DMS79 treated with DMSO at 0.1 percent for 48 hours (cell line): ENCODE measurements at regions not wholly inside any gene's neighbourhood (a gene's known extent, or its start where the extent isn't known, plus 50 kb on each side); places are given as distances from the start of the nearest gene placed in this dataset.
A peak's percentile ranks its signal among the peaks of the same experiment; 100 is the strongest.
"Not testable (repeated sequence)": the region's sequence is repeated elsewhere in the genome, so short reads cannot be mapped to it uniquely, and the experiment has no call there.

Experiments used
- DNase-seq: peaks from one replicate; lab custom pipeline; 2025; lab: John Stamatoyannopoulos, UW

DNA sequence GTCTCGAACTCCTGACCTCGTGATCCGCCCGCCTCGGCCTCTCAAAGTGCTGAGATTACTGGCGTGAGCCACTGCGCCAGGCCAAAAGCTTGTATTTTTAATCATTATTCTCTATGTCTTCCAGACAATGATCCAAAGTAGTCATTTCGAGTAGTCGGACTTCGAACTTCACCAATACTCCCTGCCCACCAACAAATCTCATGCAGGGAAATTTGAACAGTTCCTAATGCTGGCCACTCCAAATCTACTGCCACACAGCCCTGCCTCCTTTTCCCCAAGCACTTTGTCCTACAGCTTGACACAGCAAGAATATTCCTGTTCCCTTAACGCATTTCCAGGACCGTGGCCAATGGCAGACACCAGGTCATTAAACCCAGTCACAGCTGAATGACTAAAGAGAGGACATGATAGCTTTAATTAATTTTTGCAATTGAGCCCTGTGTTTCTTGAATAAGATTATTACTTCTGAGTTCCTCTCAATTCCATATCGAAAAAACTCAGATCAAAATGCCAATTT, 142.3 kb upstream of the NRP1 start:
- DNase-seq = peak; percentile 63

DNA sequence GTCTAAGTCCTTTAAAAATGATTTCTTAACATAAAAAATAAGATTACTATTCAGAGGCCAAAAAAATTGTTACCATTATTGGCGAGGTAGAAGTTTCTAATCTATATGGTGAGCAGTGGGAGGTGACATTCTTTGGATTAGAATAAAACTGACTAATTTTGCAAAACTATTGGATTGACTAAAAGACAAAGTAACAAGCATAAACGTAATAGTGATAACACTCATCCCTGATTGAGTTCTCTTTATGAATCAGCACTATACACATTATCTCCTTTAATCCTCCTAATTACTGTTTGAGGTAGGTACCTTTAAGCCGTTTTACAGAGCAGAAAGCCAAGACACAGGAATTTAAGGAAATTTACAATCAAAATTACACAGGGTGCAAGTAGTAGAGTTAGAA, 139.2 kb upstream of the NRP1 start:
- no peak for DNase-seq

DNA sequence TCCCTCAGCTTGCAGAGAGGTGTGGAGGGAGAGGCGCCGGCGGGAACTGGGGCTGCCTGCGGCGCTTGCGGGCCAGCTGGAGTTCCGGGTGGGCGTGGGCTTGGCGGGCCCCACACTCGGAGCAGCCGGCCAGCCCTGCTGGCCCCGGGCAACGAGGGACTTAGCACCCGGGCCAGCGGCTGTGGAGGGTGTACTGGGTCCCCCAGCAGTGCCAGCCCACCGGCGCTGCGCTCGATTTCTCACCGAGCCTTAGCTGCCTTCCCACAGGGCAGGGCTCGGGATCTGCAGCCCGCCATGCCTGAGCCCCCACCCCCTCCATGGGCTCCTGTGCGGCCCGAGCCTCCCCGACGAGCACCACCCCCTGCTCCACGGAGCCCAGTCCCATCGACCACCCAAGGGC, 133.5 kb upstream of the NRP1 start:
- not testable (repeated sequence) for DNase-seq

DNA sequence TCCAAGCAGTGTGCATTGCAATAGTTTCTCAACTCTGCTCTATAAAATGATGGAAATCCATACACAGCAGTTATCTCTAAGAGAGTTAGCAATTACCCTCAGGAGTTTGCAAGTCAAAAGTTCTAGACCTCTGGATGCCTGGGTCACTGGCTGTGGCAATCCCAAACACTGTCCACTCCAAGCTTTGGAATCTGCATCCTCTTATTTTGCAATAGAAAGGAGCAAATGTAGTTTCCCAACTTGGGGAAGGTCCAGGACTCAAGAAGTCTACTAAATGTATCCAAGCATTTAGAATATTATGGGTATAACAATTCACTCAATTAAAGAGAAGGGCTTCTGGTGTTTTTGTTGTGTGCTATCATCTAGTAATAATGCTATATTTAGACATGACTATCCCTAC, 131.3 kb upstream of the NRP1 start:
- no peak for DNase-seq

DNA sequence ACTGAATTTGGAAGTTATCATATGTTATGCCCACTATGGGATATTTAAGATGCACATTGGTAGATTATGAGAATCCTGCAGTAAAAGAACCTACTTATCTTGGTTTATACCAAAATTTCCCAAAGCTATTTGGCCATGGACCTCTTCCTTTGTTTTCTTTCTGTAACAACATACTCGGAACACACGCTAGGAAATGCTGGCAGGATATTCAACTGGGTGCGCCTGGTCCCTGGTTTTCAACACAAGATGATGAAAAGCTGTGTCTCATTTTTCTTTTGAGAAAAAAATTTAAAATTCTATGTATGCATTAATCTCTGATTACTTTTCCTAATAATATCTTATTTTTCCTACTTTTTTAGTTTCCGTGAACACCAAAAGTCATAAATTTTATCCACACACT, 128.5 kb upstream of the NRP1 start:
- DNase-seq = no peak

DNA sequence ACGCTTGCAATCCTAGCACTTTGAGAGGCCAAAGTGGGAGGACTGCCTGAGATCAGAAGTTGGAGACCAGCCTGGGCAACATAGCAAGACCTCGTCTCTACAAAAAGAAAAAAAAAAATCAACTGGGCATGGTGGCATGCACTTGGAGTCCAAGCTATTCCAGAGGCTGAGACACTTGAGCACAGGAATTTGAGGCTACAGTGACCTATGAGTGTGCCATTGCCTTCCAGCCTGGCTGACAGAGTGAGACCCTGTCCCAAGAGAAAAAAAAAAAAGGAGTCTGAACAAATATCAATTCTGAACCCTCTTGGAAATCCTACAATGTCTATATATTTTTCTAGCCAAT, 126.8 kb upstream of the NRP1 start:
- DNase-seq = no peak

DNA sequence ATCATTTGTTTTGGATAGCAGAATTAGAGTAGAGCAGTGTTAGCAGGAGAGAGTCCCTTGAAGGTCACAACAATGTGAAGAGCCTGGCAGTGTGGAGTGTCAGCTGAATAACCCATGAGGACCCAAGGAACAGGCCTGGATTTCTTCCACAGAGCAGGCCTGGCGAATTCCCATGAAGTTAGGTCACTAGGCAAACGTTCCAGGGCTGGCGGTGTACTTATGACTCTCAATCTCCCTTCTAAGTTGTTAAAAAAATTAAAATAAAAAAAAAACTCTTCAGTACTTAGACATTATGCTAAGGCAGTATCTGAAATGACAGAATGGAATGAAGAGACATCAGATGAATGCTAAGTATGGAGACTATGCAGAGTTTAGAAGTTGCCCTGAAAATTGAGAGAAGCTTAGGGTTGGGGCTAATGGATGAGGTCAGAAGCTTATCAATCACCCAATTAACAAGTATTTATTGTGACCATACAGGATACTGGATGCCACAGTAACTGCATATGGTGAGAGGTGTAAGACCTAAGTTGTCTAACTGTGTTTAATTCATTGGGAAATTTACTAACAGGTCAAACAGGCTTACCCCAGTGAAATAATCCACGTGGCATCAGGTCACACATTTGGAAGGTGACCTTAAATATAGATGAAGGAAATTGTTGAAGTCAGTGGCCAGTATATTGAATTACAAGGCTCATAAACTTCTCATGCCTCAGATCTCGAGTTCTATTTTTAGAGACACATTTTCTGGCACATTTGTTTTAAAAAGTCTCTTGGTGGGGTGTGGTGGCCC, 126.2 kb upstream of the NRP1 start:
- DNase-seq = no peak

DNA sequence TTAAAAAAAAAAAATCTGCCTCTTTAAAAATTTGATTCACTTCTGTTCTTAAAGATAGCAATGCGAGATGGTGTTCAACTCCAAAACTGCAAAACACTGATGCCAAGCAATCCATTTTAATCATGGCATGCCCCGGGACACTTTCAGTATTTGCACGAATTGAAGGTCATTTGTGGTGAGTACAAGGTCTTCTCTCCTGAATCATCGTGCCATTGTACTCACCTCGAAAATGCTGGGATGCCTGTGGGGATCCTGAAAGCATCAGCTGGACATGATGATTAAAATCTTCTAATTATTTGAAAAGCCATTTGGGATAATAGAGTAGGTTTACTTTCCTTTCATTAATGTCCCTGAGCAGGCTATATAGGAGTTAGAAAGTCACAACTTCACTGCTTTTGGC, 125.1 kb upstream of the NRP1 start:
- no peak for DNase-seq

DNA sequence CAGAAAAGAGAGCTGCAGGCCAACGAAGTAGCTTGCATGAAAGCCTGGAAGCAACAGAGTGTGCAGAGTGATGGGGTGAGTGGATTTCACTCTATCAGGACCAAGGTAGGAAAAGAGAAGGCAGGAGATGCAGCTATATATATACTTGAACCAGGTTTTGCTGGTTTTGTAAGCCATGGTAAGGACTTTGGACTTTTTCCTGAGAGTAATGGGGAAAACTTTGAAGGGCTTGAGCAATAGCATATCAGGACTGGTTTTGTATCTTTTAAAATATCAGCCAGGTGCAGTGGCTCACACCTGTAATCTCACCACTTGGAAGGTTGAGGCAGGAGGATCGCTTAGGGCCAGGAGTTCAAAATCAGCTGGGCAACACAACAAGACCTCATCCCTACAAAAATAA, 120.6 kb upstream of the NRP1 start:
- DNase-seq = no peak

DNA sequence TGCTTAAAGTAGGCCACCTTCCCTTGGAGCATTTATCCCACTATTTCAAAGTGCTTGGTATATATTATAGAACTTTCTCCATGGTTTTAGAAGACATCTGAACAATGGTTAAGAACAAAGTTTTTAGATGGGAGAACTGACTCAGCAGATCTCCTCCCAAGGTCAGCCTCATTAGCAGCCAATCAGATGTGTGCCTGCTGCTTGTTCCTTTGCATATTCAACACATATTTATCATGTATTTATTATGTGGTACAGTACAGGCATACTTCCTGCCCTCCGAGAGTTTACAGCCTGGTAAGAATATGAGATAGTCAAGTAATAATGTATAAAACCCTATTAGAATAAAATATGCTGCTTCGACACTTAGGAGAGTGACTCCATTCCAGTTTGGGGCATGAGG, 120.1 kb upstream of the NRP1 start:
- no peak for DNase-seq

DNA sequence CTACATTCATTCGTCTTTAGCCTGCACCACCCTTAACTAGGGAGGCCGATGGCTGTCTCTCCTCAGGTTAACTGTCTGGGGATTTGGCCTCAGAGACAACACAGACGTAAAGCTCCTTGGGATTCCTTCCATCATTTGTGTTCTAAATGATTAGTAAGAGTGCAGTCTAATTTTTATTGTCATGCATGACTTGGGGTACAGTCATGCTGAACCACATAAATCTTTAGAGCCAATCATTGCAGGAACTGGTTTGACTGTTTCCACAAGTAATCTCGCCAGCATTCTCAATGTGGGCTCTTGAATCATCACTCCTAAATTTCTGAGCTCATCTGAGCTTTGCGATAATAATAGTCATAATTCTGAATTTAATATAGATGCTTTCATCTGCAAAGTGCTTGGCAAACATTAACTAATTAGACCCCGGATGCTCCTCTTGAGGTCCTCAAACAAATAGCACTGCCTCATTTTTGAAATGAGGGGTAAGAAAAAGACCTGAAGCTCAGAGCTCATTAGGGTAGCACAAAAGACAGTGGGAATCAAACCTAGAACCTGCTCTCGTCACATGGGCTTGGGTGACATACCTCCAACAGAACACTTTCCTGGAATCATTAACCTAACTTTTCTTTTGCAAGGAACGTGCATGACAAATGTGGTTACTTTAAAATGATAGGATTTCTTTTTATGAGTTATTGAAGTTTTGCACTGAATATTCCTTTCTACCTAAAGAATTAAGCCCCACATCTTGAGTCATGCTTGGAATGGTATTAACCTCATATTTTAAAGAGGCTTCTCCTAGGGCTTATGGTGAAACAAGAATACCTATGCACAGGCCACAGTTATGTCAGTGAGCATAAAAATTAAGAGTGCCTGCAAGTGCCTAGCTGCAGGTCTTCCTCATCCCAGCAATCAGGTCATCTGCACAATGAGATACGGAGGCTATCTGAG, 118.9 kb upstream of the NRP1 start:
- peak; percentile 69 for DNase-seq

DNA sequence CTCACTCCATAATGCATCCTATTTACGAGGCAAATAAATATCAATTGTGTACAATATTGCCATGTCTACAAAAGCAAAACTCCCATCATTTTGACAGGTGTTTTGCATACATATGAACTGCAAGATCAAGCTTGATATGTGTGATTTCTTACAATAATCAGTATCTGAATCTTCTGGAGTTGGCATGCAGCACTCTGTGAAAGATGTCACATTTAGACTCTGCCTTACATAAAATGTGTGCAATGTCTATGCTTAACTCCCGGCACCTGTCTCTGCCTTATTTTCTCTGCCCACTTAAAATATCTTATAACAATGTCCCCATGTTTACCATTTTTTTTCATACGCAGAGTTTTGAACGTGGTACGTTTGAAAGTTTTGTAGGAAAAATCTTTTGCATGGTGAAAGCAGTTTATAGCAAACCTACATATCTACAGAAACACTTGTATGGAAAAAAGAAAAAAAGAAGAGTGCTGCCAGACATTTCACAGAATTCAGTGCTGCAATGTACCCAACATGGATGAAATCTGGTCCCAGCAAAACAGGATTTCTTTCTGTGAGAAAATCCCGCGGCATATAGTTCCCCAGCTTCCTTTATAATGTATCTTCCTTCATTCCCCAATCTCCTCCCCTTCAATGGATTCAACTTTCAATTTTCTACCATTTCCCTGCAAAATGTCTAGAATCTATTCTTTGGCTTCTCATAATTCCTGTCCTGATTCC, 114.1 kb upstream of the NRP1 start:
- no peak for DNase-seq

DNA sequence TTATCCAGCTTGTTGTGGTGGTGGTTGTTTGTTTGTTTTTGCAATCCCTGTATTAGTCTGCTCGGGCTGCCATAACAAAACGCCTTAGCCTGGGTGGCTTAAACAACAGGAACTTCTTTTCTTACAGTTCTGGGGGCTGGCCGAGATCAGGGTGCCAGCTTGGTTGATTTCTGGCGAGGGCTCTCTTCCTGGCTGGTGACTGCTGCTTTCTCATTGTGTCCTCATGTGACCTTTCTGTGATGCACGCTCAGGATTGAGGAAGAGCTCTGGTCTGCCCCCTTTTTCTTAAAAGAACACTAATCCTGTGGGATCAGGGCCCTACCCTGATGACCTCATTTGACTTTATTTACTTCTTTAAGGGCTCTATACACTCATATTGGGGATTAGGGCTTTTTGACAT, 107.1 kb upstream of the NRP1 start:
- no peak for DNase-seq

DNA sequence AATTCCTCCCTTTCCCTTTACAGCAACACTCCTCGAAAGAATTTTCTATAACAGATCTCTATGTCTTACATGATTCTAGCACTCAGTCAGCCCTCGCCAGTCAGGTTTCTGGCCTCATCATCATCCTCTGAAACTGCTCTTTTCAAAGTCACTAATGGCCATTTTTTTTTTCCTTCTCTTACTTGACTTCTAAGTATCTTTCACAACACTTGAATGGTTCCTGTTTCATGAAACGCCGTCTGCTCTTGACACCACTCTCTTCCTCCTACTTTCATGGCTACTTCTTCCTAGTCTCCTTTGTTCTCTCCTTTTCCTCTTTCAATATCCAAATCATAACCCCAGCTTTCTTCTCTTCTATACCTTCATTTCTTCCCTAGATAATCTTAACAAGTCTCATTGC, 100.5 kb upstream of the NRP1 start:
- DNase-seq = no peak

DNA sequence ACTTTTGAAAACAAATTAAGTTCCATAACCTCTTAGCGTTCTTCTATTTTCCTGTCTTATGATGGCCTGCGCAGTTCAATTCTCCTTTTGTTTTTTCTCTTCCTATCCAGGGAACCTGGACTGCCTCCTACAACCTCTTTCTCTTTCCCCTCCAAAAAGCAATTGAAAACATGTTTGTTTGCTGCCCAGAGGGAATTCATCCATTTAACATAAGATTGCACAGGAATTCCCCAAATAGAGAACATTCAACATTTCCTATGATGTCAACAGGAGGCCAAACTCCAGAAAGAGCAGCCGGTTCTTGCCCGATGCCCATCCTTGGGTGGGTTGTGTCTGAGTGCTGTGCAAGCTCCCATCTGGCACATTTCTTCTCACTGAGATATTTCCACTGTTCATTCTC, 94.2 kb upstream of the NRP1 start:
- no peak for DNase-seq

DNA sequence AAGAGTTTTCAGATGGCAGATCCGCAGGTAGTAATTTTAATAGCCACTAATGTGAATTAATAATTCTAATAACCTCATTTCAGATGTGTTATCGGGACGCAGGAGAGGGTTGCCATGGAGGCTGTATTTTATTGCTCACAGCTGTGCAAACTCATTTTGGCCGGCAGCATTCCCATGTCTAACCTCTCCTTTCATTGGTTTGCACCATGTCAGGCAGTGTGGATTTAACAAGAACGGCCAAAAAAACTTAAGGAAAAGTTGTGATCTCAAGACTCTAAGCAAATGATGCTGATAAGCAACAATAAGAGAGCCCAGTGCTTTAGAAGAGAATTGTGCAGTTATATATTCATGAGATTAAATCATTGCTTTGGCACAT, 88.7 kb upstream of the NRP1 start:
- DNase-seq = peak; percentile 8

DNA sequence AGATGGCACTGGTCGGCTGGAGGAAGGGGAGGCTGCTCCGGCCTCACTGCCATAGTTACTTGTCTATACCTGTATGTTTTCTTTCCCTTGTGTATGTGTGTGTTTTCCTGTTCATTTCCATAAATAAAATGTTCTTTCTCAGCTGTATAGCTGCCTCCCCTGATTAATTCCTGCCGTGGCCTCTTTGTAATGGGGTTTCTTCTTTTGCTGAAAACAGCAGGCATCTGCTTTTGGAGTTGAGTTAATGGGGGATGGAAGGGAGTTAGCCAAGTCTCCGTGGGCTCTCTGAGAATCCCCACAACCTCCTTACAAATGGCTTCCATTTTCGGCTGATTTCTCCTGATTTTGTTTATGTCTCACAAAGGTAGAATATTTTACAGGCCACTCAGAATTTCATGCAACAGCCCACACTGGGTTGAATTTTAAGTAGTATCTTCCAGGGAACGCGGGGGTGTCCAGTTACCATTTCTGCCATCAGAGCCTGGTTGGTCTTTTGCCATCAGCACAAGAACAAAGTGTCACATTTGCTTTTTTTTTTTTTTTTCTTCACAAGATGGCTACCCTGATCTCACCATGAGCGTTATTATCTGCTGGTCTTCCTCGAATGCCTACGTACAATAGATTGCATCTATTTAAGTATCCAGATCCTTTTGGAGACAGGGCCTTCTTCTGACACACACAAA, 88.1 kb upstream of the NRP1 start:
- no peak for DNase-seq

DNA sequence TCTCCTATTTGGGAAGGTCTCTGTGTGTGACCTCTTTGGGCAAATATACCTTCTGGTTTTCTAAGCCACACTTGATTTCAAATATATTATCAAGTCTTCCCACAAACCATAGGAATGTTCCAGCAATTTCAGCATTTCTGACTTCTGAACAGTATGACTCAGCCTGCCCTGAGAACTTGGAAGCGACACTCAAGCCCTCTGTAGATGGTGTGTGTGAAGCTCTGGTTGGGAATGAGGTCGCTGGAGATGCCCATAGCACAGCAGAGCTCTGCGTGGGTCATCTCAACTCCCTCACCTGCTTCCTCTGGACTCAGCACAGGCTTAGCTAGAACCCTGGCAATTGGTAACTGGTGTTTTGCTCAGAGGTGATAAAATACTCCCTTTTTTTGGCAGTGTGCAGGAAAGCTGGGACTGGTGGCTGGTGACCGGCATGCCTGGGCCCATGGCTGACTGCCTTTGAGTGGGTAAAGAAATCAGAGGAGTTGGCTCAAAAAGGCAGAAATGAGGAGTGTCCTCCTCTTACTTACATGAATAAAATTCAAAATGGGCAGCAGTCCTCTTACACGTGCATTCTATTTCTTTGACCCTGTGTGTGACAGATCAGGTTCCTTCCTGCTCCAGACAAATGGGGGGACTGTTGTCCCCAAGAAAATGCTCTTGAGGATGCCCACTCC, 87.5 kb upstream of the NRP1 start:
- peak; percentile 0 for DNase-seq

DNA sequence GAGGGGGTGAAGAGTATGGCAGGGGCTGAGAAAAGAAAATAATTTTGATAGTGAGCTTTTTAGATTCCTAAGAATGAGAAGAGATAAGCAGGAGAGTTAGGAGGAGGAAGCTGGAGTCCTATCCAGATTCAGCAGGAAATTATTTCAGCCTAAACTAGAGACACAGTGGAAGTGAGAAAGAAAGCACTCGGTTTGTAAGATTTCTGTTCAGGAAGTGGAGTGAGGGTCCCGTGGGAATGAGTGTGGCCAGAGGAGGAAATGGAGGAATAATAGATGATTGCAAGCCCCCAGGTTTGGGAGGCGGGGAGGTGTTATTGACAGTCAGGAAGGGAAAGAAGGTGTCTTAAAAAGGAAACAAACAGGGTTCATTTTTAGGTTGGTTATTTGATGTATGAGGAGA, 84.8 kb upstream of the NRP1 start:
- DNase-seq = no peak

DNA sequence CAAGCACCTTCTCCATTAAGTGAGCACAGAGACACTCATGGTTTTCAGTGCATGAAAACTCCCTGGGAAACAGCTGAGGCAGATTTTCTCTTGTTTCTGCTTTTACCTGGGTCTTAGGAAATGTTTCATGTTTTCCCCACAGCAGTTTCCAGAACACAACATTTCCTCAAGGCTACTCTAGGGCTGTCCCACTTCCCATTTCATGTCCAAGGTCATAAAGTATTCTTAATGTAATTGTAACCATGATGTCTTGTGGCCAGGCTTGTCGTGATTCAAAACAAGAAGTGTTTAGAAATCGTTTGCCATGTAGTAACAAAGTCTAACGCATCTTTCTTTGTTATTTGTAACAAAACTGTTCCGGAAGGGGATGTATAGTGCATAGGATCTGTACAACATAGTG, 83.8 kb upstream of the NRP1 start:
- no peak for DNase-seq

DNA sequence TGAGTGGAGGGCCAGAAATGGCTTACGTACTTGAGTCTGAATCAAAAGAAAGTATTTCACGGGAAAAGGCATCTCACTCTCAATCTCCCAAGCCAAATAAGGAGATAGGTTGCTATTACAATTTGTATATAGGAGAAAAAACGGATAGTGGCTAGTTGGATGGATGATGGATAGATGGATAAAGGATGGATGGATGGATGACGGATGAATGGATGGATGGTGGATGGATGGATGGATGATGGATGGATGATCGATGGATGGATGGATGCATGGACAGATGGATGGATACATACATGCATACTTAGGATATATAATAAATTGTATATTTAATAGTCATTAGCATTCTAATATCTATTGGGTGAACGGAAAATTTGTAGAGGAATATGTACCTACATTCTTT, 82.2 kb upstream of the NRP1 start:
- DNase-seq = no peak
